Midbrain (tissue), 1 donor: ENCODE measurements at regions not wholly inside any gene's neighbourhood (a gene's known extent, or its start where the extent isn't known, plus 50 kb on each side); places are given as distances from the start of the nearest gene placed in this dataset.
"Not testable (repeated sequence)": the region's sequence is repeated elsewhere in the genome, so short reads cannot be mapped to it uniquely, and the experiment has no call there.

Experiments
- DNase-seq: peaks from one replicate; lab custom pipeline; 2025; lab: John Stamatoyannopoulos, UW

GRCh38 chr6:14290772-14291330 lies 173.3 kb downstream of the CD83 start:
- DNase-seq = no peak

- DNase-seq = no peak
Measured at GRCh38 chr6:14291331-14291730, 173.8 kb downstream of the CD83 start.

GRCh38 chr6:14292119-14292518 lies 174.5 kb downstream of the CD83 start:
- no peak for DNase-seq

GRCh38 chr6:14294270-14294951 lies 176.8 kb downstream of the CD83 start:
- no peak for DNase-seq

GRCh38 chr6:14296698-14297097 lies 179.1 kb downstream of the CD83 start:
- DNase-seq = not testable (repeated sequence)

GRCh38 chr6:14297118-14297517 lies 179.5 kb downstream of the CD83 start:
- DNase-seq = not testable (repeated sequence)

- not testable (repeated sequence) for DNase-seq
Measured at GRCh38 chr6:14300189-14300588, 182.6 kb downstream of the CD83 start.

GRCh38 chr6:14300721-14301120 lies 183.1 kb downstream of the CD83 start:
- not testable (repeated sequence) for DNase-seq

- DNase-seq = not testable (repeated sequence)
Measured at GRCh38 chr6:14301477-14301876, 183.9 kb downstream of the CD83 start.

- no peak for DNase-seq
Measured at GRCh38 chr6:14305131-14305530, 187.6 kb downstream of the CD83 start.

GRCh38 chr6:14305624-14306023 lies 188.1 kb downstream of the CD83 start:
- DNase-seq = no peak

- DNase-seq = no peak
Measured at GRCh38 chr6:14306151-14306906, 188.8 kb downstream of the CD83 start.

- DNase-seq = no peak
Measured at GRCh38 chr6:14309516-14309915, 191.9 kb downstream of the CD83 start.

GRCh38 chr6:14309951-14310445 lies 192.4 kb downstream of the CD83 start:
- no peak for DNase-seq

GRCh38 chr6:14310960-14311359 lies 193.4 kb downstream of the CD83 start:
- DNase-seq = no peak

GRCh38 chr6:14312587-14312986 lies 195.0 kb downstream of the CD83 start:
- DNase-seq = no peak

GRCh38 chr6:14313248-14313647 lies 195.7 kb downstream of the CD83 start:
- DNase-seq = no peak

- no peak for DNase-seq
Measured at GRCh38 chr6:14315353-14315752, 197.8 kb downstream of the CD83 start.

GRCh38 chr6:14316651-14317386 lies 199.2 kb downstream of the CD83 start:
- DNase-seq = no peak

- DNase-seq = no peak
Measured at GRCh38 chr6:14317387-14317970, 199.9 kb downstream of the CD83 start.

GRCh38 chr6:14320332-14320731 lies 202.8 kb downstream of the CD83 start:
- DNase-seq = no peak
